ENCODE measurements at regions not wholly inside any gene's neighbourhood (a gene's known extent, or its start where the extent isn't known, plus 50 kb on each side); places are given as distances from the start of the nearest gene placed in this dataset.

DNA sequence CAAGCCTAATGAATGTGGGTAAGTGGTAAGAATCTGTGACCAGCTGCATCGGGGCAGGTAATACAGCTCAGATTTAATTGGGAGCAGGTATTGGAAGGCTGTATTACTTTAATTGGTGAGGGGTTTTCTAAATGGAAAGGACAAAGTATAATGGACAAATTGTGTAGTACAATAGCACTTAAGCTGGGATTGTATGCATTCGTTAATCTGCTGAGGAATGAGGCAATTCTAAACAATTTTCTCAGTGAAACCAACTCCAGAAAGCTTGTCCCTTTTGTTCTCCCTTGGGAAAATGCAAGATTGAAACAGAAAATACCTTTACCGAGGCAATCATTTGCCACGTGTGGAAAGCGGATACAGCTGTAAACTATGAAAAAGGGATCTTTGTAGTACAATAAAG is 801.6 kb upstream of the POU3F3 start:
- H3K4me1 ChIP-seq, result no peaks in the 10 kb centered on the region
- no peaks in the 10 kb centered on the region for H3K9me3 ChIP-seq (replicated peaks in 1 of 11)
- no peak overlapping the region for H3K4me2 ChIP-seq
- no peak overlapping the region for H3K9ac ChIP-seq
- H3K27me3 ChIP-seq, result no peaks in the 10 kb centered on the region
- no peaks in the 10 kb centered on the region for H4K20me1 ChIP-seq
- no peak overlapping the region for H3K27ac ChIP-seq
- H3K4me3 ChIP-seq, result no peak overlapping the region
- no peaks in the 10 kb centered on the region for H3K36me3 ChIP-seq
- TF ChIP-seq Cebpa-rat (IDR thresholded peaks at IDR 0.05), result no peak

DNA sequence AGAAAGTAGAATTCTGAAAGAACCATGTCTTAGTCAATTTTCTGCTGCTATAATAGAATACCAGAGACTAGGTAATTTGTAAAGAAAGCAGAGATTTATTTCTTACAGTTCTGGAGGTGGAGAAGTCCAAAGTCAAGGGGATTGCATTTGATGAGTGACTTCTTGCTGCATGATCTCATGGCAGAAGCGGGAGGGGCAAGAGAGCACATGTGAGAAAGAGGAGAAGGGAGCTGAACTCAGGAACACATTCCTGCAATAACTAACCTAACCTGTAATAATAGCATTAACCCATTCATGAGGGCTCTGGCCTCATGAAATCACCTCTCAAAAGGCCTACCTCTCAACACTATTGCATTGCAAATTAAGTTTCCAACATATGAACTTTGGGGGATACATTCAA is 797.5 kb upstream of the POU3F3 start:
- Histone ChIP-seq H3K9ac (no peak overlapping the region), H3K27me3 (no peaks in the 10 kb centered on the region), H3K4me1 (no peaks in the 10 kb centered on the region), H3K9me3 (replicated peaks in 1 of 11) (no peaks in the 10 kb centered on the region), H3K4me3 (no peak overlapping the region), H4K20me1 (no peaks in the 10 kb centered on the region), H3K36me3 (no peaks in the 10 kb centered on the region), H3K27ac (no peak overlapping the region), H3K4me2 (no peak overlapping the region)
- TF ChIP-seq Cebpa-rat (IDR thresholded peaks at IDR 0.05), result no peak

DNA sequence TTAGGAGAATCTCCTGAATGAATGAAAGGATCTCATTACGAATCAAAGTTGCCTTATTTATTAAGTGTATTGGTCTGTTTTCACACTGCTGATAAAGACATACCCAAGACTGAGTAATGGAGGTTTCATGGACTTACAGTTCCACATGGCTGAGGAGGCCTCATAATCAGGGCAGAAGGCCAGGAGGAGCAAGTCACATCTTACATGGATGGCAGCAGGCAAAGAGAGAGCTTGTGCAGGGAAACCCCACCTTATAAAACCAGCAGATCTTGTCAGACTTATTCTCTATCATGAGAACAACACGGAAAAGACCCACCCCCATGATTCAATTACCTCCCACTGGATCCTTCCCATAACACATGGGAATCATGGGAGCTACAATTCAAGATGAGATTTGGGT is 785.2 kb upstream of the POU3F3 start:
- Histone ChIP-seq H3K27me3 (no peaks in the 10 kb centered on the region), H3K4me1 (no peaks in the 10 kb centered on the region), H3K9me3 (replicated peaks in 1 of 11) (peaks cover 6 to 12% (median 8%) of the 10 kb centered on the region in 11 experiments; a peak in 19 of 22 replicates), H3K36me3 (no peaks in the 10 kb centered on the region), H3K4me3 (no peak overlapping the region), H3K27ac (no peak overlapping the region), H4K20me1 (no peaks in the 10 kb centered on the region), H3K4me2 (no peak overlapping the region), H3K9ac (no peak overlapping the region)
- no peak for TF ChIP-seq Cebpa-rat (IDR thresholded peaks at IDR 0.05)

DNA sequence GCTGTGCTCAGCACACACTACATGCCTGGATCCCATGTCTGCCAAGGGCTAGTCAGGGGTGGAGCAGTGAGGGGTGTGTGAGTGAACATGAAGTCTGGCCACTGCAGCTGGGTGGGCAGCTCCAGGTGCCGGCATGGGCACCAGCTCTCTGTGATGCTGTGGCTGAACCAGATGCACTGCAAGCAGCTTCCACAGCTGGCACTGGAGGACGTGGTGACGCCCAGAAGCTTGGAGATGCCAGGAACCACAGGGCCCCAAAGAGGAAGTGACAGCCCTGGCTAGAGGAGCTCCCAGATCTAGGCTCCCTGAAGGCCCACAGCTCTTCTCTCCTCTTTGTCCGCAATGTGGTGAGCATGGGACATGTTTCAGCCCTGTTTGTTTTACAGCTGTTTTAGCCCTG is 776.3 kb upstream of the POU3F3 start:
- peaks cover 0 to 28% (median 20%) of the 10 kb centered on the region in 10 experiments; a peak in 15 of 20 replicates for H3K4me1 ChIP-seq
- no peak for TF ChIP-seq Cebpa-rat (IDR thresholded peaks at IDR 0.05)
- peak overlapping the region in 7 of 11 experiments; percentile 26 to 62 (median 51); a peak in 12 of 22 replicates for H3K4me2 ChIP-seq
- H3K27me3 ChIP-seq, result no peaks in the 10 kb centered on the region
- no peaks in the 10 kb centered on the region for H3K36me3 ChIP-seq
- H3K27ac ChIP-seq, result peak overlapping the region in 4 of 11 experiments; percentile 6 to 70 (median 58); a peak in 7 of 22 replicates
- no peak overlapping the region for H3K9ac ChIP-seq
- H4K20me1 ChIP-seq, result no peaks in the 10 kb centered on the region
- peak overlapping the region in 4 of 10 experiments; percentile 10 to 21 (median 12); a peak in 2 of 20 replicates for H3K4me3 ChIP-seq
- H3K9me3 ChIP-seq (replicated peaks in 1 of 11), result peaks cover 16 to 28% (median 25%) of the 10 kb centered on the region in 11 experiments

DNA sequence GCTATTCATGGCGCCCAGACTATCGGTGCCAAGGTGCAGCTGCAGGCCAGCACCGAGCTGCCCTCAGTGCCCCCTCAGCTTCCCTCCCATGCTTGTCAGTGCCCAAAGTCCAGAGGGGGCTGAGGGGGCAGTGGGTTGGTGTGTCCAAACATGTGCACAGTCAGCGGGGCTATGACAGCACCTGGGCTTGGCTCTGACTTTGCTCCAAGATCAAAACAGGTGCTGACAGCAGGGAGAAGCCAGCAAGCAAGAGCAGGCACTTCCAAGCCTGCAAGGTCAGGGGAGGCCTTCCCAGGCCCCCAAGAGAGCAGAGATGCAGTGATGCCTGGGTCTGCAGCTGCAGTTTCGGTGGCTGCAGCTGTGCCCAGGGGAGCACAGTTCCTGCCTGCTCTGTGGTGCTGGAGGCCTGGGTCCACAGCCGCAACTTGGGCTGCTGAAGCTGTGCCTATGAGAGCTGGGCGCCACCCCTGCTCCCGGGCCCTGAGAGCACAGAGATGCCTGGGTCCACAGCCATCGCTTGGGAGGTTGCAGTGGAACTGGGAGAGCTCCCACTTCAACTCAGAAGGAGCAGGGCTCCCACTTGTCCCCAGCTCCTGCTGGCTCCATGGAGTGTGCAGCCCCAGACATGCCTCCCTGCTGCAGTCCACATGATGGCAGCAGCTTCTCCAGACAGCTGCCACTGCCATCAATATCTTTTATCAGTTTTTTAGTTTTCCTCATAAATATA is 775.3 kb upstream of the POU3F3 start:
- peak overlapping the region in 5 of 10 experiments; percentile 10 to 31 (median 13); a peak in 2 of 20 replicates for H3K4me3 ChIP-seq
- no peak for TF ChIP-seq Cebpa-rat (IDR thresholded peaks at IDR 0.05)
- H3K27ac ChIP-seq, result peak overlapping the region in 4 of 11 experiments; percentile 6 to 70 (median 58); a peak in 8 of 22 replicates
- H3K27me3 ChIP-seq, result no peaks in the 10 kb centered on the region
- no peaks in the 10 kb centered on the region for H3K36me3 ChIP-seq
- no peaks in the 10 kb centered on the region for H4K20me1 ChIP-seq
- peak overlapping the region in 9 of 11 experiments; percentile 29 to 62 (median 51); a peak in 16 of 22 replicates for H3K4me2 ChIP-seq
- H3K9me3 ChIP-seq (replicated peaks in 1 of 11), result peaks cover 16 to 32% (median 25%) of the 10 kb centered on the region in 11 experiments
- H3K9ac ChIP-seq, result no peak overlapping the region; a peak in 1 of 22 replicates
- H3K4me1 ChIP-seq, result peaks cover 0 to 28% (median 20%) of the 10 kb centered on the region in 10 experiments; a peak in 15 of 20 replicates

DNA sequence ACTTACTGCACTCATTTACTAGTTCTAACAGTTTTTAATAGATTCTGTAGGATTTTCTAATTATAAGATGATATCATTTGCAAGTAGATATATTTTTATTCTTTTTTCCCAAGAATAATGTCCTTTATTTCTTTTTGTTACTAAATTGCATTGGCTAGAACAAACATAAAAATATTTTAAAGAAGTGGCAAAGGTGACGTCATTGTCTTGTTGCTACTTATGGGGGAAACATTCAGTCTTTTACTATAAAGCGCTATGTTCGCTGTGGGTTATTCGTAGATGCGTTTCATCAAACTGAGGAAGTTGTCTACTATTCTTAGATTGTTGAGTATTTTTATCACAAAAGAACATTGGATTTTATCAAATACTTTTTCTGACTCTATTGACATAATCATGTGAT is 765.2 kb upstream of the POU3F3 start:
- Histone ChIP-seq H3K4me1 (0 out of 20 replicates have a peak, but pooled peaks cover 0 to 4% (median 0%) of the 10 kb centered on the region in 10 experiments), H3K9me3 (replicated peaks in 1 of 11) (0 out of 22 replicates have a peak, but pooled peaks cover 0 to 3% (median 0%) of the 10 kb centered on the region in 11 experiments)
- TF ChIP-seq Cebpa-rat (IDR thresholded peaks at IDR 0.05), result no peak

DNA sequence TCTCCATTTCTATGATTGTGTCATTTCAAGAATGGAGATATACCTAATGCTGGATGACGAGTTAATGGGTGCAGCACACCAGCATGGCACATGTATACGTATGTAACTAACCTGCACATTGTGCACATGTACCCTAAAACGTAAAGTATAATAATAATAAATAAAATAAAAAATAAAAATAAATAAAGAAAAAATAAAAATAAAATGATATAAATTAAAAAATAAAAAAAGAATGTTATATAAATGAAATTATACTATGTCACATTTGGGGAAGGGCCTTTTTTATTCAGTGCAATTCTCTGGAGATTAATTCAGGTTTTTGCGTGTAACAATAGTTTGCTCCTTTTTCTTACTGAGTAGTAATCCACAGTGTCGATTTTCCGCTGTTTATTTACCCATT is 763.5 kb upstream of the POU3F3 start:
- Histone ChIP-seq H3K36me3 (no peaks in the 10 kb centered on the region), H3K9ac (no peak overlapping the region), H4K20me1 (no peaks in the 10 kb centered on the region), H3K4me3 (no peak overlapping the region), H3K4me2 (no peak overlapping the region), H3K27ac (no peak overlapping the region), H3K4me1 (0 out of 20 replicates have a peak, but pooled peaks cover 0 to 3% (median 0%) of the 10 kb centered on the region in 10 experiments), H3K9me3 (replicated peaks in 1 of 11) (peaks cover 0 to 9% (median 2%) of the 10 kb centered on the region in 11 experiments; a peak in 6 of 22 replicates), H3K27me3 (no peaks in the 10 kb centered on the region)
- no peak for TF ChIP-seq Cebpa-rat (IDR thresholded peaks at IDR 0.05)

More for the DNA sequence above, 765.2 kb upstream of the POU3F3 start:
- Histone ChIP-seq H3K27me3 (no peaks in the 10 kb centered on the region), H3K36me3 (no peaks in the 10 kb centered on the region), H3K9ac (no peak overlapping the region), H3K27ac (no peak overlapping the region), H4K20me1 (no peaks in the 10 kb centered on the region), H3K4me3 (no peak overlapping the region), H3K4me2 (no peak overlapping the region)

DNA sequence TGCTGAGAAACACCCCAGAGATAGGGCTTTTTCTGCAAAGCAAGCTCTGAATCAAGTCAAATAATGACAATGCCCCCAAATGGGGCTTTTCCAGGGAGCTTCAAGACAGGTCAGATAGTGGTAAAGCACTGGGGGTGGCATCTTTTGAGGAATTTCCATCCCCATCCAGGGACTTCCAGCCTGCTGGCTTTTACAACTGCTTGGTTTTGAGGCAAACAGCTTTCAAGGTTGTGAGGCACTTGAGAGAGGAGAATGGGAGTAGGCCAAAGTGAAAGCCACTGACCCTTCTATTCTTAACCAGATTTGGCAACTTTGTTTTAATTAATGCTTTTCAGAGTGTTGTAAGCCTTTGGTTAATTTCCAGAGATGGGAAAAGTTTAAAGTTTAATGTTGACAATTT is 762.0 kb upstream of the POU3F3 start:
- Histone ChIP-seq H3K9ac (no peak overlapping the region), H3K9me3 (replicated peaks in 1 of 11) (peaks cover 0 to 9% (median 5%) of the 10 kb centered on the region in 11 experiments; a peak in 7 of 22 replicates), H3K4me1 (no peaks in the 10 kb centered on the region), H3K27me3 (no peaks in the 10 kb centered on the region), H3K4me3 (no peak overlapping the region), H3K36me3 (no peaks in the 10 kb centered on the region), H3K27ac (no peak overlapping the region), H4K20me1 (no peaks in the 10 kb centered on the region), H3K4me2 (no peak overlapping the region)
- no peak for TF ChIP-seq Cebpa-rat (IDR thresholded peaks at IDR 0.05)

DNA sequence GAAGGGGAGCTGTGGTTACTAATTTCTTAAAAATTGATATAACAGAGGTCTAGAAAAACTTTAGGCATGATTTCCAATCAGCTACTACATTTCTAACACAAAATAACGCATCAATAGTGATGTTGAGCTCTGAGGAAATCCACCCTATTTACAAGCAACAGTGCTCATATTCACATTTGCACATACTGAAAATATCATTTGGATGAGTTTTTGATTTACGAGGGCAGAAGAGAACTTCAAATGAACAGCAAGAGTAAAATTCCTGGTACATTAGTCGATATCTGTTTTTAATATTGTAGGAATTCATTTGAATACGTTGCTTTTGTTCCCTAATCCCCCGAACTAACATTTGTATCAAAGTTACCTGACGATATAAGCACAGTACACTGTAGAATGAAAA is 761.0 kb upstream of the POU3F3 start:
- no peak for TF ChIP-seq Cebpa-rat (IDR thresholded peaks at IDR 0.05)
- Histone ChIP-seq H3K36me3 (no peaks in the 10 kb centered on the region), H3K4me2 (no peak overlapping the region), H3K9me3 (replicated peaks in 1 of 11) (peaks cover 0 to 9% (median 5%) of the 10 kb centered on the region in 11 experiments; a peak in 7 of 22 replicates), H3K4me1 (no peaks in the 10 kb centered on the region), H3K27me3 (no peaks in the 10 kb centered on the region), H3K9ac (no peak overlapping the region), H3K27ac (no peak overlapping the region), H4K20me1 (no peaks in the 10 kb centered on the region), H3K4me3 (no peak overlapping the region)

All from BLaER1 treated with 17β-estradiol and CSF1 and Interleukin-3, amounts not matched to agents 10 nM and 100 nM (cell line).